ENCODE measurements at regions not wholly inside any gene's neighbourhood (a gene's known extent, or its start where the extent isn't known, plus 50 kb on each side); places are given as distances from the start of the nearest gene placed in this dataset.

DNA sequence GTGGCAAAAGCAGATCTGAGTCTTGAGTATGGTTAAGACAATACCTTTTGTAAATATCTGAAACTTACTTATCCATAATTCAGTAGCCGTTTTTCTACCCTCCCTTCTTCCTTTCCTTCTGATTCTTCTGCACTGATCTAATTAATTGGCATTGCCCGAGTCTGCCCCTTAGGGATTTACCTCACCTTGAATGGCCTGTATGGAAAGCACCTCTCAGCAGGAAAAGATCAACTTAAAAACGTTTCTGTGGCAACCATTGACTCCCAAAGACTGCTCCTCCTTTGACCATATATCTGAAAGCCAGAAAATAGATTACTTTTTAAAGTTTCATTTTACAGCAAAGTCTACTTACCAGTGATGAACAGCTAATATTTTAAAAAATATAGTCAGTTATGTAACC lies 496.5 kb upstream of the LCORL start:
- TF ChIP-seq, protein P1, sequence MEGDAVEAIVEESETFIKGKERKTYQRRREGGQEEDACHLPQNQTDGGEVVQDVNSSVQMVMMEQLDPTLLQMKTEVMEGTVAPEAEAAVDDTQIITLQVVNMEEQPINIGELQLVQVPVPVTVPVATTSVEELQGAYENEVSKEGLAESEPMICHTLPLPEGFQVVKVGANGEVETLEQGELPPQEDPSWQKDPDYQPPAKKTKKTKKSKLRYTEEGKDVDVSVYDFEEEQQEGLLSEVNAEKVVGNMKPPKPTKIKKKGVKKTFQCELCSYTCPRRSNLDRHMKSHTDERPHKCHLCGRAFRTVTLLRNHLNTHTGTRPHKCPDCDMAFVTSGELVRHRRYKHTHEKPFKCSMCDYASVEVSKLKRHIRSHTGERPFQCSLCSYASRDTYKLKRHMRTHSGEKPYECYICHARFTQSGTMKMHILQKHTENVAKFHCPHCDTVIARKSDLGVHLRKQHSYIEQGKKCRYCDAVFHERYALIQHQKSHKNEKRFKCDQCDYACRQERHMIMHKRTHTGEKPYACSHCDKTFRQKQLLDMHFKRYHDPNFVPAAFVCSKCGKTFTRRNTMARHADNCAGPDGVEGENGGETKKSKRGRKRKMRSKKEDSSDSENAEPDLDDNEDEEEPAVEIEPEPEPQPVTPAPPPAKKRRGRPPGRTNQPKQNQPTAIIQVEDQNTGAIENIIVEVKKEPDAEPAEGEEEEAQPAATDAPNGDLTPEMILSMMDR (conservative IDR thresholded peaks at IDR 0.05; ENCODE audit: low read depth, low read length) = no peak
- no peak for TF ChIP-seq EZH2 (IDR thresholded peaks at IDR 0.05; ENCODE audit: borderline replicate concordance, low read depth, low read length, poor library complexity, severe bottlenecking)
